Neutrophil (primary cell): ENCODE measurements at regions not wholly inside any gene's neighbourhood (a gene's known extent, or its start where the extent isn't known, plus 50 kb on each side); places are given as distances from the start of the nearest gene placed in this dataset.

Source experiments
- H3K27ac ChIP-seq: fragments of 200-600 bp; sonication (generic); 2 replicates; pipeline ENCODE4 v1.5.1; 2016; ENCODE audit warnings: mild to moderate bottlenecking, moderate library complexity
- H3K27me3 ChIP-seq: fragments of 200-600 bp; sonication (generic); 2 replicates; pipeline ENCODE4 v1.6.0; 2016; ENCODE audit warnings: mild to moderate bottlenecking
- H3K36me3 ChIP-seq: fragments of 200-600 bp; sonication (generic); 2 replicates; pipeline ENCODE4 v1.5.1; 2017
- H3K4me1 ChIP-seq, 2 experiments: fragments of 200-600 bp in 1 of 2; sonication (generic) in 1 of 2; 1 replicate in 1 of 2; 2 replicates in 1 of 2; pipeline versions ENCODE4 v1.5.1 to v1.6.1; 2013 to 2016; ENCODE audit warnings: low read depth in 1 of 2, low read length in 1 of 2, mild to moderate bottlenecking in 1 of 2, moderate library complexity in 1 of 2; ENCODE audit not compliant: control insufficient read depth in 1 of 2, insufficient read depth in 1 of 2
- H3K4me3 ChIP-seq, 2 experiments: fragments of 200-600 bp in 1 of 2; sonication (generic) in 1 of 2; 1 replicate in 1 of 2; 2 replicates in 1 of 2; pipeline ENCODE4 v1.5.1; 2013 to 2016; ENCODE audit warnings: low read depth in 1 of 2, low read length in 1 of 2, mild to moderate bottlenecking in 1 of 2, moderate library complexity in 1 of 2
- H3K9me3 ChIP-seq: fragments of 200-600 bp; sonication (generic); 2 replicates; pipeline ENCODE4 v1.5.1; 2016
- TF ChIP-seq, protein P1 (sequence below): fragments of 200-600 bp; sonication (generic); IDR thresholded peaks from 2 replicates; pipeline ENCODE4 v1.5.1; 2016; ENCODE audit warnings: antibody characterized with exemption

- Histone ChIP-seq H3K4me3 (no peak overlapping the region), H3K9me3 (no peaks in the 10 kb centered on the region), H3K4me1 (no peaks in the 10 kb centered on the region), H3K27ac (no peak overlapping the region), H3K36me3 (no peaks in the 10 kb centered on the region), H3K27me3 (no peaks in the 10 kb centered on the region)
- TF ChIP-seq, protein P1, sequence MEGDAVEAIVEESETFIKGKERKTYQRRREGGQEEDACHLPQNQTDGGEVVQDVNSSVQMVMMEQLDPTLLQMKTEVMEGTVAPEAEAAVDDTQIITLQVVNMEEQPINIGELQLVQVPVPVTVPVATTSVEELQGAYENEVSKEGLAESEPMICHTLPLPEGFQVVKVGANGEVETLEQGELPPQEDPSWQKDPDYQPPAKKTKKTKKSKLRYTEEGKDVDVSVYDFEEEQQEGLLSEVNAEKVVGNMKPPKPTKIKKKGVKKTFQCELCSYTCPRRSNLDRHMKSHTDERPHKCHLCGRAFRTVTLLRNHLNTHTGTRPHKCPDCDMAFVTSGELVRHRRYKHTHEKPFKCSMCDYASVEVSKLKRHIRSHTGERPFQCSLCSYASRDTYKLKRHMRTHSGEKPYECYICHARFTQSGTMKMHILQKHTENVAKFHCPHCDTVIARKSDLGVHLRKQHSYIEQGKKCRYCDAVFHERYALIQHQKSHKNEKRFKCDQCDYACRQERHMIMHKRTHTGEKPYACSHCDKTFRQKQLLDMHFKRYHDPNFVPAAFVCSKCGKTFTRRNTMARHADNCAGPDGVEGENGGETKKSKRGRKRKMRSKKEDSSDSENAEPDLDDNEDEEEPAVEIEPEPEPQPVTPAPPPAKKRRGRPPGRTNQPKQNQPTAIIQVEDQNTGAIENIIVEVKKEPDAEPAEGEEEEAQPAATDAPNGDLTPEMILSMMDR = no peak
These were observed 215.6 kb downstream of the ESM1 start for GRCh38 chr5:54769746-54770145.

GRCh38 chr5:54769072-54769471 is 216.3 kb downstream of the ESM1 start:
- Histone ChIP-seq H3K4me3 (no peak overlapping the region), H3K9me3 (no peaks in the 10 kb centered on the region), H3K36me3 (no peaks in the 10 kb centered on the region), H3K27ac (no peak overlapping the region), H3K27me3 (no peaks in the 10 kb centered on the region), H3K4me1 (peaks cover 0 to 4% of the 10 kb centered on the region in 2 experiments)
- TF ChIP-seq, protein P1 = no peak

DNA sequence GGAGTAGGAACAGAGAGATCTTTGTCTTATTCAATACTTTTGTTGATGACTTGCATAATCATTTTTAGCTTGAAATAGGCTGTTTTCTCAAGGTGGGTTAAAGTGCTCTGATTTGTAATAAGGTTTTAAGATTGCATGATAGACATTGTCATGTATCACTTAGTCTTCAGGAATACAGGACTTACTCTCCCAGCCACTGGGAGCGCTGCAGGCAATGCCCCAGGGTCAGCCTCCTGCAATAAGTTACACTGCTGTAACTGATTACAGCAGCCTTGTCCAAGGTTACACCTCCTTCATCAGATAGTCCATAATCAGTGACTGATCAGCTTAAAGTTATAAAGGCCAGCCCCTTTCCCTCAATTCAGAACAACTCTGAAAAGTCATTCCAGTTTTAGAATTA is 218.6 kb downstream of the ESM1 start:
- TF ChIP-seq, protein P1 = no peak
- no peaks in the 10 kb centered on the region for H3K27me3 ChIP-seq
- no peak overlapping the region for H3K4me3 ChIP-seq
- no peaks in the 10 kb centered on the region for H3K36me3 ChIP-seq
- H3K4me1 ChIP-seq = peaks cover 0 to 6% of the 10 kb centered on the region in 2 experiments
- H3K27ac ChIP-seq = no peak overlapping the region
- no peaks in the 10 kb centered on the region for H3K9me3 ChIP-seq

DNA sequence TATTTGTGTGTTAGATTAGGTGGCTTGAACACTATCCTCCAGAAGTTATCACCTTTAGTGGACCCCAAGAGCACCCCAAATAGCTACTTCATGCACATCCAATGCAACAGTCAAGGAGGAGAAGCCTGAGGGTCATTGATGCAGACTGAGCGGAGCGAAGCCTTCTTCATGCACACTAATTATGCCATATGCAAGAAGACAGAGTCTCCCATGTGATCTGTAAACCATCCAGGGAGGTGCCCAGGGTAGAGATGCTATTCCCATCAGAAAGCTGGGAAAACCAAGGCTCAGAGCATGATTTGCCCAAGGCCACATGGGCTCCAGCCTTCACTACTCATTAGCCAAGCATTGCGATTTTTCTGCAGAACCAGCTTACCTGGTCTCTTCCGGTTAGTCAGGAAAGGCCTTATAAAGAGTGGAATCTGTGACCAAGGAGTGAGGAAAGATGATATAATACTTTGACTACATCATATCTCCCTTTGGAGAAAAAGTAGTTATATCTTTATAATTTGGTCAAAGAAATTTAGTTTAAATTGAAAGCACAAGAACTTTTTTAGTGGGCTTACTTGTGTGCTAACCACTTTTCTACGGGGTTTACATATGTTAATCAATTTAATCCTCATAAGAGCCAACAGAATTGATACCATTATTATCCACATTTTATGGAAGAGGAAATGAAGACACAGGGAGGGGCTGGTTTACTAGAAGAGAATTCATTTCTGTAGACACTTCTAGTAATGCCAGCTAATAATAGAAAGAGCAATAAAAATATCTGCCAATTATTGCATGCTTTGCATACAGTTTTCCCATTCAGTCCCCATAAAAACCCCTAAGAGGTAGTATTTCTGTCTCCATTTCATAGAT is 220.0 kb downstream of the ESM1 start:
- TF ChIP-seq, protein P1 = no peak
- Histone ChIP-seq H3K36me3 (no peaks in the 10 kb centered on the region), H3K4me3 (no peak overlapping the region), H3K4me1 (peaks cover 0 to 6% of the 10 kb centered on the region in 2 experiments), H3K9me3 (no peaks in the 10 kb centered on the region), H3K27ac (no peak overlapping the region), H3K27me3 (no peaks in the 10 kb centered on the region)

DNA sequence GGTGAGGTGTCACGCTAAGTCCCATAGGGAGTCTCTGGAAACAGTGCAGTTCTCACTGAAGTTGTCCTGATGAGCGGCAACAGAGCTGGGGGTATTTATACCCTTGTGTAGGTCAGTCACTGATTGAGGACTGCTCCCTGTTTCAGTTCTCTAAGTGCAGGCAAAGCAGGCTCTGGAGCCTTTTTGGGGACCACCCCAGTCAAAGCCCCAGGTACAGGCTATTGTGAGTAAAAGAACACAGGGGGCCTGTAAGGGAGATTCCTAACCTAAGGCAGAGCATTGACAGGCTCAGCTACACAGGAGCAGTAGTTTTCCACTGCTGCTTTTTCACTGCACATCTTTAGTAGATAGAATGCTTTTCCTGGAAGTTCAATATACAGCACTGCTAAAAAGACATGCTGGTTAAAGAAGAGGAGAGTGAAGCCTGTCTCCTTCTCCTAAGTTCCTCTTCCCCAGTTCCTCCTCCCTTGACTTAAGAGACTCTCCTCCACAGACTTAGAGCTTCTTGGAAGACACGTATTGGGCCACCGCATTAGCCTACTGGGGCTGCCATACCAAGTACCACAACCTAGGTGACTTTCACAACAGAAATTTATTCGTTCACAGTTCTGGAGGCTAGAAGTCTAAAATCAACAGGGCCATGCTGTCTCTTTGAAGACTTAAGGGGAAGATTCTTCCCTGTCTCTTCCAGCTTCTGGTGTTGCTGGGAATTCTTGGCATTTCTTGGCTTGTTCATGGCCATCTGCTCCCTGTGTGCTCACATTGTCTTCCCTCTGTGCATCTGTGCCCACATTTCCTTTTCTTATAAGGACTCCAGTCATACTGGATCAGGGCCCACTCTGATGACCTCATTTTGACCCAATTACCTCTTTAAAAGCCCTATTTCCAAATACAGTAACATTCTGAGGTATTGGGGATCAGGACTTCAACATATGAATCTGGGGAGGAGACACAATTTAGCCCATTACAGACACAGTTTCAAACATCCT is 221.0 kb downstream of the ESM1 start:
- no peaks in the 10 kb centered on the region for H3K36me3 ChIP-seq
- no peaks in the 10 kb centered on the region for H3K9me3 ChIP-seq
- no peak overlapping the region for H3K4me3 ChIP-seq
- H3K27me3 ChIP-seq = no peaks in the 10 kb centered on the region
- peak overlapping the region; percentile 20 for H3K27ac ChIP-seq
- TF ChIP-seq, protein P1 = no peak
- peaks cover 0 to 6% of the 10 kb centered on the region in 2 experiments for H3K4me1 ChIP-seq
